ENCODE measurements at regions not wholly inside any gene's neighbourhood (a gene's known extent, or its start where the extent isn't known, plus 50 kb on each side); places are given as distances from the start of the nearest gene placed in this dataset.

GRCh38 chr2:877747-878146 lies 72.9 kb upstream of the SNTG2 start:
- DNase-seq (ENCODE audit: low read depth): no peak
- no peak overlapping the region for H3K4me3 ChIP-seq (ENCODE audit: low read depth, low read length)
- TF ChIP-seq CTCF (conservative IDR thresholded peaks at IDR 0.05; ENCODE audit: low read depth, low read length): no peak

GRCh38 chr2:875687-876615 lies 74.7 kb upstream of the SNTG2 start:
- no peak for DNase-seq (ENCODE audit: low read depth)
- no peak for TF ChIP-seq CTCF (conservative IDR thresholded peaks at IDR 0.05; ENCODE audit: low read depth, low read length)
- no peak overlapping the region for H3K4me3 ChIP-seq (ENCODE audit: low read depth, low read length)

GRCh38 chr2:873651-874580 lies 76.7 kb upstream of the SNTG2 start:
- no peak for TF ChIP-seq CTCF (conservative IDR thresholded peaks at IDR 0.05; ENCODE audit: low read depth, low read length)
- DNase-seq (ENCODE audit: low read depth): peak; percentile 23
- no peak overlapping the region for H3K4me3 ChIP-seq (ENCODE audit: low read depth, low read length)

- no peak for DNase-seq (ENCODE audit: low read depth)
- H3K4me3 ChIP-seq (ENCODE audit: low read depth, low read length): no peak overlapping the region
- TF ChIP-seq CTCF (conservative IDR thresholded peaks at IDR 0.05; ENCODE audit: low read depth, low read length): no peak
These were observed 77.6 kb upstream of the SNTG2 start for GRCh38 chr2:873027-873426.

- no peak for TF ChIP-seq CTCF (conservative IDR thresholded peaks at IDR 0.05; ENCODE audit: low read depth, low read length)
- DNase-seq (ENCODE audit: low read depth): no peak
- no peak overlapping the region for H3K4me3 ChIP-seq (ENCODE audit: low read depth, low read length)
These were observed 78.5 kb upstream of the SNTG2 start for GRCh38 chr2:871926-872680.

GRCh38 chr2:871175-871727 lies 79.4 kb upstream of the SNTG2 start:
- no peak for TF ChIP-seq CTCF (conservative IDR thresholded peaks at IDR 0.05; ENCODE audit: low read depth, low read length)
- no peak for DNase-seq (ENCODE audit: low read depth)
- no peak overlapping the region for H3K4me3 ChIP-seq (ENCODE audit: low read depth, low read length)

Data from epithelial cell of proximal tubule (primary cell).